GM12878 (cell line): ENCODE measurements at regions not wholly inside any gene's neighbourhood (a gene's known extent, or its start where the extent isn't known, plus 50 kb on each side); places are given as distances from the start of the nearest gene placed in this dataset.

ENCODE experiments used
- ATAC-seq: fragments of 200-7000 bp; cut with Tn5 transposase; 3 replicates; pipeline ENCODE4 v1.9.1; 2020; ENCODE audit warnings: mild to moderate bottlenecking, moderate library complexity
- BruUV-seq: library from RNA; stranded (reverse); fragments of 400-500 nt; replicated peaks from 2 replicates; lab custom pipeline; 2021; lab: Mats Ljungman, UMichigan
- CTCF ChIA-PET: fragments of 300-600 bp; sonication (Branson Sonifier 250); formaldehyde crosslinking; extraction: SDS; loops from one replicate; lab custom pipeline; 2021; ENCODE audit warnings: inconsistent platforms; lab: Yijun Ruan, JAX
- POLR2A ChIA-PET: fragments of 350-600 bp; formaldehyde crosslinking; extraction: SDS; loops from one replicate; lab custom pipeline; 2021; ENCODE audit warnings: inconsistent platforms; lab: Charles Lee
- RAD21 ChIA-PET: fragments of 300-600 bp; sonication (Branson Sonifier 250); formaldehyde crosslinking; loops from one replicate; lab custom pipeline; 2023; ENCODE audit warnings: antibody characterized with exemption; ENCODE audit not compliant: unreplicated experiment; lab: Charles Lee
- SMC1A ChIA-PET: fragments of 300-600 bp; sonication (Branson Sonifier 250); formaldehyde crosslinking; loops from one replicate; lab custom pipeline; 2023; ENCODE audit not compliant: unreplicated experiment, uncharacterized antibody; lab: Charles Lee
- DNase-seq: peaks from one replicate; pipeline ENCODE4 v3.0.0-alpha.2; 2011; ENCODE audit warnings: low read depth, low spot score
- FAIRE-seq: peaks from 3 replicates; lab custom pipeline; 2011; peaks lifted over from hg19 to GRCh38; lab: Jason Lieb, UNC
- H2AFZ ChIP-seq: 2 replicates; pipeline ENCODE4 v1.6.0; 2011; ENCODE audit warnings: low read depth, low read length, control low read depth; ENCODE audit not compliant: control insufficient read depth
- H3K27ac ChIP-seq: 2 replicates; pipeline ENCODE4 v1.5.1; 2011; ENCODE audit warnings: control low read depth; ENCODE audit not compliant: control insufficient read depth, insufficient read depth
- H3K27me3 ChIP-seq, 2 experiments: replicated peaks in 1 of 2; 2 replicates each; pipeline versions ENCODE4 v1.6.0 to v1.6.1; 2011; ENCODE audit warnings: low read length in 1 of 2; ENCODE audit not compliant: control insufficient read depth in 2 of 2, insufficient read depth in 2 of 2
- H3K36me3 ChIP-seq, 2 experiments: 2 replicates each; pipeline ENCODE4 v1.5.1; 2011; ENCODE audit warnings: low read length in 1 of 2; ENCODE audit not compliant: control insufficient read depth in 2 of 2, insufficient read depth in 2 of 2
- H3K4me1 ChIP-seq: 2 replicates; pipeline ENCODE4 v1.6.1; 2011; ENCODE audit warnings: mild to moderate bottlenecking, low read length, moderate library complexity, mixed read lengths; ENCODE audit not compliant: control insufficient read depth, insufficient read depth
- H3K4me2 ChIP-seq: 2 replicates; pipeline ENCODE4 v1.6.0; 2011; ENCODE audit warnings: control low read depth; ENCODE audit not compliant: control insufficient read depth, insufficient read depth
- H3K4me3 ChIP-seq: fragments of 200-600 bp; sonication (generic); 2 replicates; pipeline ENCODE4 v1.5.1; 2016
- H3K79me2 ChIP-seq: 2 replicates; pipeline ENCODE4 v1.6.0; 2011; ENCODE audit warnings: low read length; ENCODE audit not compliant: control insufficient read depth, insufficient read depth
- H3K9ac ChIP-seq: 2 replicates; pipeline ENCODE4 v1.8.0; 2011; ENCODE audit warnings: low read length, control low read depth, mixed read lengths; ENCODE audit not compliant: control insufficient read depth, insufficient read depth
- H3K9me3 ChIP-seq: replicated peaks from 3 replicates; pipeline ENCODE4 v1.5.1; 2011; ENCODE audit warnings: mild to moderate bottlenecking, low read length; ENCODE audit not compliant: control insufficient read depth, insufficient read depth
- H4K20me1 ChIP-seq: 2 replicates; pipeline ENCODE4 v1.6.0; 2011; ENCODE audit not compliant: control insufficient read depth, insufficient read depth
- ATF7 ChIP-seq: fragments of 450-650 bp; IDR thresholded peaks from 2 replicates; pipeline ENCODE4 v1.6.1; 2016; ENCODE audit warnings: low read depth, mild to moderate bottlenecking
- BMI1 ChIP-seq: fragments of 450-650 bp; IDR thresholded peaks from 2 replicates; pipeline ENCODE4 v1.6.1; 2016; ENCODE audit warnings: mild to moderate bottlenecking, moderate library complexity, borderline replicate concordance
- EGR1 ChIP-seq, 2 experiments: IDR thresholded peaks; 1 replicate in 1 of 2; 2 replicates in 1 of 2; pipeline ENCODE4 v1.6.1; 2011 to 2012; ENCODE audit warnings: low read depth in 2 of 2, low read length in 2 of 2, borderline replicate concordance in 1 of 2, mild to moderate bottlenecking in 1 of 2, moderate library complexity in 1 of 2
- SPI1 ChIP-seq: IDR thresholded peaks from 2 replicates; pipeline ENCODE4 v1.6.1; 2011; ENCODE audit warnings: low read depth, mild to moderate bottlenecking, low read length, moderate library complexity, borderline replicate concordance; ENCODE audit not compliant: insufficient read depth
- ZNF207 ChIP-seq: fragments of 450-650 bp; IDR thresholded peaks from 2 replicates; pipeline ENCODE4 v1.6.1; 2014; ENCODE audit warnings: antibody characterized with exemption, mild to moderate bottlenecking, borderline replicate concordance
- WGBS: methylation state at CpG from one replicate; pipeline ENCODE4 v1.1.6; 2016; ENCODE audit warnings: low lambda C conversion rate; ENCODE audit not compliant: insufficient replicate concordance, insufficient coverage; ENCODE audit errors: missing lambda C conversion rate; 5-methylcytosine and 5-hydroxymethylcytosine counted together
- in situ Hi-C: fragments of 300-500 bp; cut with MboI; formaldehyde crosslinking; loops from 9 replicates; pipeline ENCODE4 v1.14.3; 2018; ENCODE audit warnings: mixed read lengths
- intact Hi-C: fragments of 100-400 bp; cut with micrococcal nuclease; formaldehyde crosslinking; loops from one replicate; pipeline ENCODE4 v1.14.2; 2022; ENCODE audit not compliant: unreplicated experiment
- TF ChIP-seq, protein P1 (sequence below): IDR thresholded peaks from 2 replicates; pipeline ENCODE4 v1.6.1; 2011; ENCODE audit warnings: low read depth, mild to moderate bottlenecking, low read length, moderate library complexity, borderline replicate concordance; ENCODE audit errors: extremely low read depth
- TF ChIP-seq, protein P2 (sequence below): IDR thresholded peaks from 2 replicates; pipeline ENCODE4 v1.6.1; 2012; ENCODE audit warnings: low read length, inconsistent platforms

DNA sequence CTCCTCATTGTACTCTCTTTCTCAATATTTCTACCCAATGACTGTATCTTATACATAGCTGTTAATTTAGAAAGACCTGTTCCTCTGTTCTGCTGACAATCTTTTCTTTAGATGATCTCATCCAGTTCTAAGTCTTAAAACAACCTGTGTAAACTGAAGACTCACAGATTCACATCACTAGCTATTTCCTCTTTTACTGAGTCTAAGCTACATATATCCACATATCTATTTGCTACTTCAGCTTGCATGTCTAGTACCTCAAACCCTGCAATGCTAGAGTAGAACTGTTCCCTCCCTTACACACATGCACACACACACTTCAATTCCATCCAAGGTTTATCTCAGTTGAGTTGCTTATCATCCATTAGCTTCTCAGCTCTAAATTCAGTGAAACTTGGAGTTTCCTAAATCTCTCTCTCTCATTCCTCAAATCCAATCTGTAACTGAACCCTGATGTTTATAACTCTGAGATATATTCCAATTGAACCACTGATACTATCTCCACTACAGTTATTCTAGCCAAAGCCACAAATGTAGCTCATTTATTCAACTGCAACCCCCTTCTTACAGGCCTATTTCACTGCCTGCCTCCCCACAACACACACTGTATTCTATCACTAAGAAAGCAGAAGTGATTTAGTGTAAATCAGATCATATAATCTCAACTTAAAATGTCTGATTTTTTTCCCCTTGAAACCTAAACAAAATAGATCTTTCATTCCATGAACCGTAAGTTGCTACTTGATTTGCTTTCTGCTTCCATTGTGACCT, 1036.8 kb upstream of the POT1 start:
- ChIA-PET POLR2A (interaction anchor here (0.6 kb wide), 1 partner anchor 590 kb away, joined by 3 read pairs; no protein-coding TSS in a partner anchor), CTCF (no interaction called here), SMC1A (interaction anchor here (1.0 kb wide), 2 partner anchors 37 to 191 kb away, joined by 3 to 4 read pairs; no protein-coding TSS in a partner anchor), RAD21 (interaction anchor here (0.9 to 1.1 kb wide), 3 partner anchors 9 to 691 kb away, joined by 3 to 6 read pairs (median 5); no protein-coding TSS in a partner anchor)
- DNase-seq (no peak), ATAC-seq (peak; percentile 85), FAIRE-seq (no peak)
- H3K9ac ChIP-seq, result no peak overlapping the region
- in situ Hi-C loops (no loop called here), intact Hi-C loops (no loop called here)
- H3K4me3 ChIP-seq, result no peak overlapping the region
- H4K20me1 ChIP-seq, result no peaks in the 10 kb centered on the region
- no peaks in the 10 kb centered on the region for H3K9me3 ChIP-seq
- no peaks in the 10 kb centered on the region for H3K27me3 ChIP-seq
- no peaks in the 10 kb centered on the region for H3K79me2 ChIP-seq
- H3K4me2 ChIP-seq, result no peak overlapping the region
- H3K27ac ChIP-seq, result no peak overlapping the region
- no peaks in the 10 kb centered on the region for H3K36me3 ChIP-seq
- H2AFZ ChIP-seq, result no peak overlapping the region
- WGBS, result 43% methylated on average over 1 of the region's 1 CpG
- no TSS peak for BruUV-seq
- TF ChIP-seq EGR1 (IDR thresholded peaks at IDR 0.05; ENCODE audit: borderline replicate concordance in 1 of 2, low read depth in 2 of 2, low read length in 2 of 2) (no peak), BMI1 (no peak), ATF7 (0 out of 2 replicates have a peak, but pooled peaks have one; percentile 23), SPI1 (peak; percentile 34; the same call in 1 of the 2 replicates), ZNF207 (no peak)
- TF ChIP-seq, protein P1, sequence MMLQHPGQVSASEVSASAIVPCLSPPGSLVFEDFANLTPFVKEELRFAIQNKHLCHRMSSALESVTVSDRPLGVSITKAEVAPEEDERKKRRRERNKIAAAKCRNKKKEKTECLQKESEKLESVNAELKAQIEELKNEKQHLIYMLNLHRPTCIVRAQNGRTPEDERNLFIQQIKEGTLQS, result no peak
- TF ChIP-seq, protein P2, sequence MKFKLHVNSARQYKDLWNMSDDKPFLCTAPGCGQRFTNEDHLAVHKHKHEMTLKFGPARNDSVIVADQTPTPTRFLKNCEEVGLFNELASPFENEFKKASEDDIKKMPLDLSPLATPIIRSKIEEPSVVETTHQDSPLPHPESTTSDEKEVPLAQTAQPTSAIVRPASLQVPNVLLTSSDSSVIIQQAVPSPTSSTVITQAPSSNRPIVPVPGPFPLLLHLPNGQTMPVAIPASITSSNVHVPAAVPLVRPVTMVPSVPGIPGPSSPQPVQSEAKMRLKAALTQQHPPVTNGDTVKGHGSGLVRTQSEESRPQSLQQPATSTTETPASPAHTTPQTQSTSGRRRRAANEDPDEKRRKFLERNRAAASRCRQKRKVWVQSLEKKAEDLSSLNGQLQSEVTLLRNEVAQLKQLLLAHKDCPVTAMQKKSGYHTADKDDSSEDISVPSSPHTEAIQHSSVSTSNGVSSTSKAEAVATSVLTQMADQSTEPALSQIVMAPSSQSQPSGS, result 0 out of 2 replicates have a peak, but pooled peaks have one; percentile 34
- H3K4me1 ChIP-seq, result no peaks in the 10 kb centered on the region
